ENCODE measurements at regions not wholly inside any gene's neighbourhood (a gene's known extent, or its start where the extent isn't known, plus 50 kb on each side); places are given as distances from the start of the nearest gene placed in this dataset.

- TF ChIP-seq CTCF (IDR thresholded peaks at IDR 0.05; ENCODE audit: extremely low read depth in 1 of 2, insufficient read depth in 1 of 2, low read depth in 1 of 2, low read length in 2 of 2) (no peak), POLR2A (IDR thresholded peaks at IDR 0.05; ENCODE audit: low read depth, low read length) (no peak), GATA2 (IDR thresholded peaks at IDR 0.05; ENCODE audit: insufficient read depth, insufficient read length, low read depth, low read length) (no peak), MAX (IDR thresholded peaks at IDR 0.05; ENCODE audit: insufficient read depth, insufficient read length) (no peak), JUN (IDR thresholded peaks at IDR 0.05; ENCODE audit: borderline replicate concordance, insufficient read depth, insufficient read length, low read depth) (no peak), EZH2 (IDR thresholded peaks at IDR 0.05; ENCODE audit: borderline replicate concordance, low read depth, low read length, severe bottlenecking) (no peak), POLR2AphosphoS5 (IDR thresholded peaks at IDR 0.05; ENCODE audit: insufficient read depth, low read depth, low read length) (no peak), FOS (IDR thresholded peaks at IDR 0.05; ENCODE audit: borderline replicate concordance, insufficient read depth, low read length) (no peak)
Observed at GRCh38 chr12:18797604-18798003, 59.7 kb downstream of the CAPZA3 start.
